HepG2 (cell line): ENCODE measurements at regions not wholly inside any gene's neighbourhood (a gene's known extent, or its start where the extent isn't known, plus 50 kb on each side); places are given as distances from the start of the nearest gene placed in this dataset.
A peak's percentile ranks its signal among the peaks of the same experiment; 100 is the strongest.

Experiments used
- ARHGAP35 ChIP-seq: sonication (generic); formaldehyde crosslinking; IDR thresholded peaks from 2 replicates; pipeline ENCODE4 v1.9.0; 2022; ENCODE audit warnings: mild to moderate bottlenecking, inconsistent platforms, moderate library complexity, missing genetic modification reagents, borderline replicate concordance
- BHLHE40 ChIP-seq: IDR thresholded peaks from 2 replicates; pipeline ENCODE4 v1.6.1; 2011; ENCODE audit warnings: low read length, improper control_type of control experiment
- DZIP1 ChIP-seq: sonication (generic); formaldehyde crosslinking; IDR thresholded peaks from 2 replicates; pipeline ENCODE4 v1.5.0; 2020; ENCODE audit warnings: mild to moderate bottlenecking, missing genetic modification reagents
- FIP1L1 ChIP-seq: fragments of 200-400 bp; formaldehyde crosslinking; IDR thresholded peaks from 2 replicates; pipeline ENCODE4 v1.6.1; 2018; ENCODE audit warnings: low read depth, mild to moderate bottlenecking, low read length, moderate library complexity, borderline replicate concordance; ENCODE audit not compliant: insufficient read depth
- GZF1 ChIP-seq: sonication (generic); formaldehyde crosslinking; IDR thresholded peaks from 2 replicates; pipeline ENCODE4 v1.5.1; 2020; ENCODE audit warnings: mild to moderate bottlenecking, missing genetic modification reagents
- MTF2 ChIP-seq: sonication (generic); formaldehyde crosslinking; IDR thresholded peaks from 2 replicates; pipeline ENCODE4 v1.5.0; 2020; ENCODE audit warnings: missing genetic modification reagents, borderline replicate concordance
- MYC ChIP-seq: sonication (generic); formaldehyde crosslinking; IDR thresholded peaks from 2 replicates; pipeline ENCODE4 v1.9.0; 2021; ENCODE audit warnings: missing genetic modification reagents, borderline replicate concordance
- NR2C2 ChIP-seq: sonication (generic); formaldehyde crosslinking; IDR thresholded peaks from 2 replicates; pipeline ENCODE4 v1.4.0; 2020; ENCODE audit warnings: missing genetic modification reagents, mild to moderate bottlenecking, moderate library complexity, borderline replicate concordance
- REPIN1 ChIP-seq: sonication (generic); formaldehyde crosslinking; IDR thresholded peaks from 2 replicates; pipeline ENCODE4 v1.8.0; 2022; ENCODE audit warnings: missing genetic modification reagents, low read depth, mild to moderate bottlenecking, borderline replicate concordance
- RFX5 ChIP-seq: IDR thresholded peaks from 2 replicates; pipeline ENCODE4 v1.6.1; 2011; ENCODE audit warnings: low read depth, low read length, improper control_type of control experiment
- SNAPC2 ChIP-seq: sonication (generic); formaldehyde crosslinking; IDR thresholded peaks from 2 replicates; pipeline ENCODE4 v1.8.1; 2022; ENCODE audit warnings: mild to moderate bottlenecking, missing genetic modification reagents
- ZNF136 ChIP-seq: sonication (generic); formaldehyde crosslinking; IDR thresholded peaks from 2 replicates; pipeline ENCODE4 v1.8.1; 2022; ENCODE audit warnings: low read depth, mild to moderate bottlenecking, moderate library complexity, missing genetic modification reagents
- ZNF292 ChIP-seq: sonication (generic); formaldehyde crosslinking; IDR thresholded peaks from 2 replicates; pipeline ENCODE4 v1.8.1; 2022; ENCODE audit warnings: mild to moderate bottlenecking, low read depth, missing genetic modification reagents, borderline replicate concordance
- ZNF317 ChIP-seq: sonication (generic); formaldehyde crosslinking; IDR thresholded peaks from 2 replicates; pipeline ENCODE4 v1.5.0; 2020; ENCODE audit warnings: mild to moderate bottlenecking, missing genetic modification reagents
- ZNF354B ChIP-seq: sonication (generic); formaldehyde crosslinking; IDR thresholded peaks from 2 replicates; pipeline ENCODE4 v1.8.0; 2022; ENCODE audit warnings: mild to moderate bottlenecking, missing genetic modification reagents
- ZNF879 ChIP-seq: sonication (generic); formaldehyde crosslinking; IDR thresholded peaks from 2 replicates; pipeline ENCODE4 v1.8.1; 2023; ENCODE audit warnings: missing genetic modification reagents
- ZZZ3 ChIP-seq: sonication (generic); formaldehyde crosslinking; IDR thresholded peaks from 2 replicates; pipeline ENCODE4 v1.4.0; 2020; ENCODE audit warnings: missing genetic modification reagents, mild to moderate bottlenecking, borderline replicate concordance
- TF ChIP-seq, protein P1 (sequence below): IDR thresholded peaks from 2 replicates; pipeline ENCODE4 v1.6.1; 2018; ENCODE audit warnings: missing genetic modification reagents, mild to moderate bottlenecking, missing compliant biosample characterization
- TF ChIP-seq, protein P2 (sequence below): sonication (generic); formaldehyde crosslinking; IDR thresholded peaks from 2 replicates; pipeline ENCODE4 v1.4.0; 2020; ENCODE audit warnings: missing genetic modification reagents, low read depth, mild to moderate bottlenecking, borderline replicate concordance

DNA sequence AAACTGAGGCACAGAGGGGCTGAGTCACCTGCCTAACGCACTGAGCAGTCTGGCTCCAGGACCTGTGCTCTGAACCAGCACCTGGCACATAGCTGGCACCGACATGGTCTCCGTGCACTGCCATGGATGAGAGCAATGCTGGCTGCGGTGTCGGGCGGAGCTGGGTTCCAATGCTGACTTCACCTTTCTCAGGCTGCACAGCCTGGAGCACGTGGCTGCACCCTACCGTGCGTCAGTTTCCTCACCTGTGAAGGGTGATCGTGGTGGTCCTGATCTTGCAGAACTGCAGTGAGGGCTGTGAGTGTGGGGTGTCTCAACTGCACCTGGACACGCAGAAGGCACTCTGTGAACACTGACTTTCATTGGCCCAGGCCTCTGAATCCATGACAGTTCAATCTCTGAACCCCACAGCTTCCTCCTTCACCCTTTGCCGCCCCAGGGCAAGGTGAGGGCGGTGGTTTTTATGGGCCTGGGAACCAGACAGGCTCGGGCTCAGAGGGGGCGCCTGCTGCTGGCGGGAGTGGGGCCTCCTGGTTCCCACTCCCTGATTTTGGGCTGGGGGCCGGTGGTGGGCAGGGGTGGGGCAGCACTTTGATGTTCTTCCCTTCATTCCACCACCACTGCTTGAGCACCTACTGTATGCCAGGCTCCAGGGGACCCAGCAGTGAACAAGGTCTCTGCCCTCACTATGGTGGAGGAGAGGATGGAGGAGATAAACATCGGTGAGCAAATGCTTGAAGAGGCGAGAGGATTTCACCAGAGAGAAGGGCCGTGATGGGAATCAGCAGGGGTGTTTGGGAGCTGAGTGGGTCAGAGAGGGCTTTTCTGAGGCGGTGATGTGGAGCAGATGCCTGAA lies 102.9 kb downstream of the CEBPB start (continued):
- 0 out of 2 replicates have a peak, but pooled peaks have one; percentile 30 for TF ChIP-seq DZIP1 (CRISPR knock-in tag)
- TF ChIP-seq MTF2 (CRISPR knock-in tag) = no peak
- no peak for TF ChIP-seq ZZZ3 (CRISPR knock-in tag)
- no peak for TF ChIP-seq ZNF317 (CRISPR knock-in tag)
- TF ChIP-seq ZNF136 = no peak
- no peak for TF ChIP-seq REPIN1
- no peak for TF ChIP-seq SNAPC2 (CRISPR knock-in tag)
- TF ChIP-seq GZF1 (CRISPR knock-in tag) = no peak
- 0 out of 2 replicates have a peak, but pooled peaks have one; percentile 12 for TF ChIP-seq ARHGAP35 (CRISPR knock-in tag)
- TF ChIP-seq ZNF354B (CRISPR knock-in tag) = no peak; the same call in 1 of the 2 replicates
- TF ChIP-seq, protein P1, sequence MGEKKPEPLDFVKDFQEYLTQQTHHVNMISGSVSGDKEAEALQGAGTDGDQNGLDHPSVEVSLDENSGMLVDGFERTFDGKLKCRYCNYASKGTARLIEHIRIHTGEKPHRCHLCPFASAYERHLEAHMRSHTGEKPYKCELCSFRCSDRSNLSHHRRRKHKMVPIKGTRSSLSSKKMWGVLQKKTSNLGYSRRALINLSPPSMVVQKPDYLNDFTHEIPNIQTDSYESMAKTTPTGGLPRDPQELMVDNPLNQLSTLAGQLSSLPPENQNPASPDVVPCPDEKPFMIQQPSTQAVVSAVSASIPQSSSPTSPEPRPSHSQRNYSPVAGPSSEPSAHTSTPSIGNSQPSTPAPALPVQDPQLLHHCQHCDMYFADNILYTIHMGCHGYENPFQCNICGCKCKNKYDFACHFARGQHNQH (CRISPR knock-in tag) = no peak
- TF ChIP-seq ZNF292 (CRISPR knock-in tag) = no peak
- no peak for TF ChIP-seq FIP1L1
- TF ChIP-seq RFX5 = no peak
- peak; percentile 11; the same call in 1 of the 2 replicates for TF ChIP-seq MYC
- TF ChIP-seq ZNF879 (CRISPR knock-in tag) = 0 out of 2 replicates have a peak, but pooled peaks have one; percentile 25
- 0 out of 2 replicates have a peak, but pooled peaks have one; percentile 39 for TF ChIP-seq BHLHE40
- TF ChIP-seq, protein P2, sequence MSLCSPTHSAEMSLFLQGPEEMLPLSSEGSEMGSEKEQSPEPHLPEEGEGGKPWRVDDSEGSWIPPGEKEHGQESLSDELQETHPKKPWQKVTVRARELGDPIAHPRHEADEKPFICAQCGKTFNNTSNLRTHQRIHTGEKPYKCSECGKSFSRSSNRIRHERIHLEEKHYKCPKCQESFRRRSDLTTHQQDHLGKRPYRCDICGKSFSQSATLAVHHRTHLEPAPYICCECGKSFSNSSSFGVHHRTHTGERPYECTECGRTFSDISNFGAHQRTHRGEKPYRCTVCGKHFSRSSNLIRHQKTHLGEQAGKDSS (CRISPR knock-in tag) = no peak
- TF ChIP-seq NR2C2 (CRISPR knock-in tag) = no peak
